ENCODE measurements at regions not wholly inside any gene's neighbourhood (a gene's known extent, or its start where the extent isn't known, plus 50 kb on each side); places are given as distances from the start of the nearest gene placed in this dataset.

DNA sequence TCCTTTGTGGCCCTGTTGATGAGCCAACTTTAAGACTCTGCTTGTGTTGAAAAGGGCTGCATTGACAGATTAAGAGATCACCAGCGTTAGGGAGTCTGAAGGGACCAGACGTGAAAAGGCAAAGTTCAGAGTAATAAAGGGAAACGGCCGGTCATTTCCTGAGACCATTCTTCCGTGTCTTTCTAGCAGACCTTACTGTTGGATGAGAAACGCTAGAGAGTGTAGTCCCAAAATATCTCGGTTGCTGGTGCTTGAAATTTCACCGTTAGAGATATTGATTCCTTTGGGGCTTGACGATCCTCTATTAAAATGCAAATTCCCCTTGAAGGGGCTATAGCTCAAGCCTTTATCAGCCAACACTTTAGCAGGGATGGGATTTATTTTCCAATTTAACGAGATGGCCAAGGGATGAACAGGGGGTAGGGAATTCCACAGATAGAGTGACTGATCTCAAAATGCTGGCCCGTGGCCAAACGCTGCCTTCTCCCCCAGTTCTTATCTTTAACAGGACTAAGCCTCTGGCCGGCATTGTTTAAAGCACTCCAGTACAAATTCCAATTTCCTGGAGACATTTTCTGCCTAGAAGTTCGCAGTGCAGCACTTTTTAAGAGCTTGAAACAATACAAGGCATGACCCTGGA lies 250.4 kb downstream of the TJP1 start:
- Histone ChIP-seq H4K8ac (ENCODE audit: low read length) (no peak overlapping the region), H3K36me3 (ENCODE audit: control insufficient read depth in 1 of 2, insufficient read depth in 2 of 2, low read depth in 1 of 2, low read length in 2 of 2) (no peaks in the 10 kb centered on the region), H3K4me2 (ENCODE audit: low read length, poor library complexity, severe bottlenecking) (peak overlapping the region; percentile 98), H2BK15ac (ENCODE audit: low read depth, poor library complexity, severe bottlenecking) (no peak overlapping the region), H3K18ac (ENCODE audit: low read depth in 1 of 2, low read length in 2 of 2) (no peak overlapping the region), H3K9me3 (ENCODE audit: control insufficient read depth, low read length) (no peaks in the 10 kb centered on the region), H3K4me3 (ENCODE audit: insufficient read depth in 1 of 2, low read depth in 1 of 2, low read length in 2 of 2) (no peak overlapping the region), H3K4ac (ENCODE audit: low read depth in 1 of 2, low read length in 2 of 2) (no peak overlapping the region), H2AFZ (ENCODE audit: low read depth, low read length) (no peak overlapping the region), H2BK12ac (ENCODE audit: low read length in 2 of 2) (no peak overlapping the region), H3K9ac (ENCODE audit: low read length) (no peak overlapping the region), H3K14ac (ENCODE audit: low read length in 2 of 2) (no peak overlapping the region), H4K91ac (ENCODE audit: low read length) (no peak overlapping the region), H2BK5ac (ENCODE audit: low read depth, low read length, poor library complexity, severe bottlenecking) (no peak overlapping the region), H3K4me1 (ENCODE audit: control insufficient read depth, insufficient read depth, low read depth, low read length) (peaks cover 17% of the 10 kb centered on the region), H3K27ac (ENCODE audit: low read length, poor library complexity, severe bottlenecking) (no peak overlapping the region), H3K23ac (ENCODE audit: low read length in 2 of 2) (no peak overlapping the region), H3K27me3 (ENCODE audit: control insufficient read depth in 1 of 2, insufficient read depth in 1 of 2, low read length in 2 of 2) (peaks cover 48 to 68% of the 10 kb centered on the region in 2 experiments), H2AK5ac (ENCODE audit: low read length, severe bottlenecking) (no peak overlapping the region), H3K79me1 (replicated peaks; ENCODE audit: low read length, poor library complexity, severe bottlenecking) (no peaks in the 10 kb centered on the region), H2BK120ac (ENCODE audit: low read depth, low read length) (no peak overlapping the region)
- 4% methylated on average over 13 of the region's 14 CpGs for WGBS
- no peak for DNase-seq

DNA sequence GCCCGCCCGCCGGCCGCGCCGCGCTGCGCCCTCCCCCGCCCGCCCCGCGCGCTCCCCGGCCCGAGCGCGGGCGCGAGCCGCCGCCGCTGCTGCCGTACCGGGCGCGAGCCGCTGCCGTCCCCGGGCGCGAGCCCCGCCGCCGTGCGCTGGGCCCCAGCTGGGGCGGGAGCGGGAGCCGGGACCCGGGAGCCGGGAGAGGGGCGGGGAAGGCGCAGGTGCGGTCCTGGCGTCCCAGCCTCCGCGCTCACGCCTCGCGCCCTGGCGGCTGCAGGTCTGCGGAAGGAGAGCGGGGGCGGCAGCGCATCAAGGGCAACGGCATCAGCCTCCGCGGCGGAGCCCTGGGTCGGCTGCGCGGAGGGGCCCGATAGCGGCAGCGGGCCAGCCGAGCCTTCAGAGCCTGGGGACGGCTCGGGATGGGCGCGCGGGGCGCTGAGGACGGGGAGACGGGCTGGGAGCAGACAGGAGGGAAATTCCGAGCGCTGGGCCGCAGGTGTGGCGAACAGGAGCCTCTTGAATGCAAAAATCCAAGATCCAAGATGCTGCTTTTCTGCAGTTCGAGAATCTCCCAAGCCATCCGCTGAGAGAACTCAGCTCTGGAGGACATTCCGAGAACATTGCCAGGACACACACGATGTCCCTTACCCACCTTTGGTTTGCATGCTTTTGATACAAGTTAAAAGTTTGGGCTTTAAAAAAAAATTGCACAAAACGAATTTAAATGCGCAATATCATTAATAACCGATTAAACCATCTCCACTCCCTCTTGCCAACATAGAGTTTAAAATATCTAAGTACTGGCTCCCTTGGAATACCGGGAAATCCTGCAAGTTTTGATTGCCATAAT lies 251.1 kb downstream of the TJP1 start:
- Histone ChIP-seq H2BK120ac (ENCODE audit: low read depth, low read length) (no peak overlapping the region), H3K79me1 (replicated peaks; ENCODE audit: low read length, poor library complexity, severe bottlenecking) (no peaks in the 10 kb centered on the region), H3K4ac (ENCODE audit: low read depth in 1 of 2, low read length in 2 of 2) (no peak overlapping the region), H3K4me3 (ENCODE audit: insufficient read depth in 1 of 2, low read depth in 1 of 2, low read length in 2 of 2) (peak overlapping the region; percentile 8 to 68), H3K14ac (ENCODE audit: low read length in 2 of 2) (no peak overlapping the region), H3K4me1 (ENCODE audit: control insufficient read depth, insufficient read depth, low read depth, low read length) (peaks cover 17% of the 10 kb centered on the region), H2AK5ac (ENCODE audit: low read length, severe bottlenecking) (no peak overlapping the region), H3K36me3 (ENCODE audit: control insufficient read depth in 1 of 2, insufficient read depth in 2 of 2, low read depth in 1 of 2, low read length in 2 of 2) (no peaks in the 10 kb centered on the region), H2BK12ac (ENCODE audit: low read length in 2 of 2) (no peak overlapping the region), H3K27me3 (ENCODE audit: control insufficient read depth in 1 of 2, insufficient read depth in 1 of 2, low read length in 2 of 2) (peaks cover 48 to 68% of the 10 kb centered on the region in 2 experiments), H3K4me2 (ENCODE audit: low read length, poor library complexity, severe bottlenecking) (peak overlapping the region; percentile 98), H3K9ac (ENCODE audit: low read length) (no peak overlapping the region), H3K18ac (ENCODE audit: low read depth in 1 of 2, low read length in 2 of 2) (no peak overlapping the region), H2AFZ (ENCODE audit: low read depth, low read length) (no peak overlapping the region), H3K23ac (ENCODE audit: low read length in 2 of 2) (no peak overlapping the region), H4K91ac (ENCODE audit: low read length) (no peak overlapping the region), H4K8ac (ENCODE audit: low read length) (no peak overlapping the region), H2BK5ac (ENCODE audit: low read depth, low read length, poor library complexity, severe bottlenecking) (no peak overlapping the region), H3K9me3 (ENCODE audit: control insufficient read depth, low read length) (no peaks in the 10 kb centered on the region), H2BK15ac (ENCODE audit: low read depth, poor library complexity, severe bottlenecking) (no peak overlapping the region), H3K27ac (ENCODE audit: low read length, poor library complexity, severe bottlenecking) (no peak overlapping the region)
- WGBS, result 3% methylated on average over 62 of the region's 85 CpGs
- DNase-seq, result peak; percentile 14

DNA sequence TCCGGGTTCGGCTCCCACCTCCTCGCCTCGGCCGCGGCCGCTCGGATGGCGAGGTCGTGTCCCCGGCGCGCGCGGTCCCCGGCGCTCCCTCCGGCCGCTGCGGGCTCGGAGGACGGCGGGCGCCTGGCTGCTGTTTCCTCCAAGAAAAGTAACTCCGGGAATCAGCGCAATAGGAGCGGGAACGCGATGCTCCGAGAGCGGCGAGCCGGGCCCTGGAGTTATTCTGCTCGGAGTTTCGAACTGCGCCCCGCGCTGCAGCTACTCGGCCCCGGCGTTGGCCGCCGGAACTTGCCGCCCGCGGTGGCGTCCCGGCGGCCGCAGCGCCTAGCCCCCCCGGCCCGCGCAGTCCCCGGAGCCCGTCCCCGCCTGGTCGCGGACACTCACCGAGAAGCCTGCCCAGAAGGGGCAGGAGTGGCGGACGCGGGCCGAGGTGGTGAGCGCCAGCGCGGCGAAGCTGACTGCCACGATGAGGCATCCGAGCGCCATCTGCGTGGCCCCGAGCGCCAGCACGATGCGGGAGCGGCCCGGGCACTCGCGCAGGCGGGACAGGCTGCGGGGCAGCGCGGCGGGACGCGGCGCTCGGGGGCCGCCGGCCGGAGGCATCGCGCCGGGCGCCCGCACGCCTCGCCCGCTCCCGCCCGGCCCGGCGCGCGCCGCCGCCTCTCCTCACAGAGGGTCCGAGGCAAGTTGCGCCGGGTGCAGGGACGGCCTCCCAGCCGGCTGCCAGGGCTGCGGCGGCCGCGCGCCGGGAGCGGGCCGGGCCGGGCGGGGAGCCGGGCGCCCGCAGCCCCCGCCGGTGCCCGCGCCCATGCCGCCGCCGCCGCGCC lies 251.9 kb downstream of the TJP1 start:
- H3K27me3 ChIP-seq (ENCODE audit: control insufficient read depth in 1 of 2, insufficient read depth in 1 of 2, low read length in 2 of 2), result peaks cover 48 to 68% of the 10 kb centered on the region in 2 experiments
- H2BK120ac ChIP-seq (ENCODE audit: low read depth, low read length), result no peak overlapping the region
- no peak overlapping the region for H2BK12ac ChIP-seq (ENCODE audit: low read length in 2 of 2)
- H4K91ac ChIP-seq (ENCODE audit: low read length), result no peak overlapping the region
- H2AFZ ChIP-seq (ENCODE audit: low read depth, low read length), result no peak overlapping the region
- peak overlapping the region; percentile 51 to 68 for H3K4me3 ChIP-seq (ENCODE audit: insufficient read depth in 1 of 2, low read depth in 1 of 2, low read length in 2 of 2)
- H3K79me1 ChIP-seq (replicated peaks; ENCODE audit: low read length, poor library complexity, severe bottlenecking), result no peaks in the 10 kb centered on the region
- no peak overlapping the region for H2AK5ac ChIP-seq (ENCODE audit: low read length, severe bottlenecking)
- H3K9me3 ChIP-seq (ENCODE audit: control insufficient read depth, low read length), result no peaks in the 10 kb centered on the region
- H3K14ac ChIP-seq (ENCODE audit: low read length in 2 of 2), result no peak overlapping the region
- H3K27ac ChIP-seq (ENCODE audit: low read length, poor library complexity, severe bottlenecking), result no peak overlapping the region
- no peak overlapping the region for H3K4ac ChIP-seq (ENCODE audit: low read depth in 1 of 2, low read length in 2 of 2)
- H2BK5ac ChIP-seq (ENCODE audit: low read depth, low read length, poor library complexity, severe bottlenecking), result no peak overlapping the region
- no peaks in the 10 kb centered on the region for H3K36me3 ChIP-seq (ENCODE audit: control insufficient read depth in 1 of 2, insufficient read depth in 2 of 2, low read depth in 1 of 2, low read length in 2 of 2)
- no peak overlapping the region for H4K8ac ChIP-seq (ENCODE audit: low read length)
- under 1% methylated on average over 55 of the region's 135 CpGs for WGBS
- peak overlapping the region; percentile 20 for H2BK15ac ChIP-seq (ENCODE audit: low read depth, poor library complexity, severe bottlenecking)
- H3K9ac ChIP-seq (ENCODE audit: low read length), result no peak overlapping the region
- H3K18ac ChIP-seq (ENCODE audit: low read depth in 1 of 2, low read length in 2 of 2), result no peak overlapping the region
- DNase-seq, result peak; percentile 5
- H3K23ac ChIP-seq (ENCODE audit: low read length in 2 of 2), result no peak overlapping the region
- peaks cover 19% of the 10 kb centered on the region for H3K4me1 ChIP-seq (ENCODE audit: control insufficient read depth, insufficient read depth, low read depth, low read length)
- H3K4me2 ChIP-seq (ENCODE audit: low read length, poor library complexity, severe bottlenecking), result peak overlapping the region; percentile 98

Measured in mesenchymal stem cell (in vitro differentiated cells and primary cell).